ENCODE measurements at regions not wholly inside any gene's neighbourhood (a gene's known extent, or its start where the extent isn't known, plus 50 kb on each side); places are given as distances from the start of the nearest gene placed in this dataset.
"Not testable (repeated sequence)": the region's sequence is repeated elsewhere in the genome, so short reads cannot be mapped to it uniquely, and the experiment has no call there.

- DNase-seq (ENCODE audit: low read depth in 3 of 3, low spot score in 1 of 3): no peak
Observed at GRCh38 chr4:167811958-167812357, 280.4 kb upstream of the ANXA10 start.

GRCh38 chr4:167826281-167826680 lies 266.1 kb upstream of the ANXA10 start:
- DNase-seq (ENCODE audit: low read depth in 3 of 3, low spot score in 1 of 3): no peak

DNA sequence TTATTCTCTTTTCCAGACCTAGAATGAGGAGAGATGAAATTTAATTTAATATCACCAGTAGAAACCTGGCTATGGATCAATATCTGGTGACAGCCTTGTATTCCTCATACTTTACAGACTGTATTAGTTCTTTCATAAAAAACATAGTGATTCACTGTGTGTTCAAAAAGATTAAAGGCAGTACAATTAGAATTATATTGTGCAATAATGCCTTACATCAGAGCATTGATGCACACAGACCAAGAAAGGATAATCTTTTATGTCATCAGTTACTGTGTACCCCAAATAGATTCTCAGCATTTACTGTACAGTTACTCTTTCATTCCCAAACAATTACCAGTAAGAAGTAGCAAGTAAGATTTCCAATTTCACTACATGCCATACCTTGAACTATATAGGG lies 260.5 kb upstream of the ANXA10 start:
- DNase-seq (ENCODE audit: low read depth in 3 of 3, low spot score in 1 of 3): no peak

DNA sequence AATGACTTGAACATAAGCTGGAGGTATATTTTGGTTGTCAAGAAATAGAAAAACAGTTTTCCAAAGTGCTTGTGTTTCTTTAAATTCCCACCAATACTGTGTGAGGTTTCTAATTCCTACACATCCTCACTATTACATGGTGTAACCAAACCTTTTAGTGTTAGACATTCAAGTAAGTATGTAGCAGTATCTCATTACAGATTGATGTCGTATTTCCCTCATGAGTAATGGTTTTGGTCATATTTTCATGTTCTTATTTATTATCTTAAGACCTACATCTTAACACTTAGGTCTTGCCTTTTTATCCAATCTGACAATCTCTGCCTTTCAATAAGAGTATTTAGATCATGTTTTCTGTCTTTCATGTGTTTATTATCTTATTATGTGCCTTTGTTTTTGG lies 253.7 kb upstream of the ANXA10 start:
- DNase-seq (ENCODE audit: low read depth in 3 of 3, low spot score in 1 of 3): no peak

DNA sequence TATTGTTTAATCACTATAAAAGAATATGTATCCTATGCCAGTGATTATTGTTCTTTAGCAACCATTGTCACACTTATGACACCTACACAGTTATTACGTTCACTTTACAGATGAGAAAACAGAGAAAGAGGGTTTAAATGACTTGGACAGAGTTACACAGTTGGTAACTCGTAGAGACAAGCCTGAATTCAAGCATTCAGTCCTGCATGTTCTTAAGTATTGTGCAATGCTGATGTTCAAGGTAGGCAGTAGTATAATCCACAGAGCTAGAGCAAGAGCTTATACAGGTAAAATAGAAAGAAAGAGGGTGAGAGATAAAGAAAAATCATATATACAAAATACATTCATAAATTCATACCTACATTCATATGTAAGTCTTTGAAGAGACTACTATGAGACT lies 249.8 kb upstream of the ANXA10 start:
- DNase-seq (ENCODE audit: low read depth in 3 of 3, low spot score in 1 of 3): no peak

DNA sequence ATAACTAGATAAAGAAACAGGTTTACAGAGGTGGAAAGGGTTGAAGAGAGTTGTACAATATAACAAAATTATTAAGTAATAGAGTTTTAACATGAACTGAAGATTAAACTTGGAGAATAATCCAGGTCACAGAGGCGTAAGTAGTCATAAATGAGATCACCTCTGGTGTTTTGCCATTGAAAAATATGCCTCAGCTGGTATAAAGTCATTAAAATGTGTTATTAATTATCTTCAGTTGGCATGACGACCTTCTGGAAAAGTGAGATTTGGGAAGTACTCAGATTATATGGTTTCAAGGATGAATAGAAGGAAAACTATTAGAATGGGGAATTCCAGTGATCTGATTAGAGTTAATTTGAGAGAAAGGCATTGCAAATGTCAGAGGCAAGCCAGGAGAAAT lies 237.5 kb upstream of the ANXA10 start:
- DNase-seq (ENCODE audit: low read depth in 3 of 3, low spot score in 1 of 3): no peak

GRCh38 chr4:167858127-167858526 lies 234.2 kb upstream of the ANXA10 start:
- not testable (repeated sequence) for DNase-seq (ENCODE audit: low read depth in 3 of 3, low spot score in 1 of 3)

DNA sequence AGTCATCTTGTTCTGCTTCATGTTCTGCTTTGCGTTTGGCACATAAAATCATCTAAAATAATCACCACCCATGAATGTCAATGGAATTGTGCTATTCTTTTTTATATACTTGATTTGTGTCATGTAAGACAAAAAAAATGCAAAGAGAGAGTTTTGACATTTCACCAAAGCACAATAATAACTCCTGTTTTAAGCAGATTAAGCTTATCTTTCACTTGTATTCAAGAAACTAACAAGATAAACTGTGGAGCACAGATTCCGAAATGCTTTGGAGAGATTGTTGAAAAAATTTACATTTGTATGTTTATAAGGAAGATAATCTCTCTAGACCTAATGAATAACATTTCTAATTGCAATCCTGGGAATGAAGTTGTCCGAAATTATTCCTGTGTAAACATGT lies 225.1 kb upstream of the ANXA10 start:
- DNase-seq (ENCODE audit: low read depth in 3 of 3, low spot score in 1 of 3): no peak

DNA sequence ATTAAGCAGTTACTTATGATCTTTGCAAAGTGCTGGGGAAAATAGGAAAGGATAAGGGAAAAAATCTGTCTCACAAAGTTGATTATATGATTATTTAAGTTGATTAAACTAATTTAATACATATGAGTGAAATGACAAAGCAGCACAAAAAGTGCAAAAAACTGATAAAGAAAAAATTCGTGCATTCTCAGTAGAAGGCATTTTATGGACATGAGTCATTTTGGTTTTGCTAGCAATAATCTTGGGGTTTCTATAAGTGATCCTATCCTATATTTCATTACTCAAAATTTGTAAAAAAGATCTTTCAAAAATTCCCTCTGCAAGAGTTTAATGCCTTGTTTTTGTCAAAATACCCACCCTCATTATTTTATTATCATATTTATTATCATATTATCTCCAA lies 224.2 kb upstream of the ANXA10 start:
- no peak for DNase-seq (ENCODE audit: low read depth in 3 of 3, low spot score in 1 of 3)

GRCh38 chr4:167873496-167873895 lies 218.8 kb upstream of the ANXA10 start:
- no peak for DNase-seq (ENCODE audit: low read depth in 3 of 3, low spot score in 1 of 3)

DNA sequence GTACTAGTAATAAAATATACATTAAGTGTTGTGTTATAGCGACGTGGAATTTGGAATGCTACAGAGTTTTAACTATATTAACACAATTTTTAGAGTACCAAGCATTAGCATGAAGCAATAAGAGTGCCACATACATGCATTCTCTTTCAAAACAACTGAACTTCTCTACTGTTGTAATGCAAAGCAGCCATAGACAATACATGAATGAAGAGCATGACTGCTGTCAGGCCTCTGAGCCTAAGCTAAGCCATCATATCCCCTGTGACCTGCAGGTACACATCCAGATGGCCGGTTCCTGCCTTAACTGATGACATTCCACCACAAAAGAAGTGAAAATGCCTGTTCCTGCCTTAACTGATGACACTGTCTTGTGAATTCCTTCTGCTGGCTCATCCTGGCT lies 216.2 kb upstream of the ANXA10 start:
- DNase-seq (ENCODE audit: low read depth in 3 of 3, low spot score in 1 of 3): not testable (repeated sequence)

DNA sequence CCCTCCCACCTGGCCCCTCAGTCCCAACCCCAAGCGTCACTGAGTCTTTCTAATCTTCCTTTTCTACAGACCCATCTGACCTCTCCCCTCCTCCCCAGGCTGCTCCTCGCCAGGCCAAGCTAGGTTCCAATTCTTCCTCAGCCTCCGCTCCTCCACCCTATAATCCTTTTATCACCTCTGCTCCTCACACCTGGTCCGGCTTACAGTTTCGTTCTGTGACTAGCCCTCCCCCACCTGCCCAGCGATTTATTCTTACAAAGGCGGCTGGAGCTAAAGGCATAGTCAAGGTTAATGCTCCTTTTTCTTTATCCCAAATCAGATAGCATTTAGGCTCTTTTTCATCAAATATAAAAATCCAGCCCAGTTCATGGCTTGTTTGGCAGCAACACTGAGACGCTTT lies 214.5 kb upstream of the ANXA10 start:
- DNase-seq (ENCODE audit: low read depth in 3 of 3, low spot score in 1 of 3): not testable (repeated sequence)

GRCh38 chr4:167883266-167883665 lies 209.1 kb upstream of the ANXA10 start:
- no peak for DNase-seq (ENCODE audit: low read depth in 3 of 3, low spot score in 1 of 3)

- no peak for DNase-seq (ENCODE audit: low read depth in 3 of 3, low spot score in 1 of 3)
Observed at GRCh38 chr4:167885071-167885470, 207.3 kb upstream of the ANXA10 start.

DNA sequence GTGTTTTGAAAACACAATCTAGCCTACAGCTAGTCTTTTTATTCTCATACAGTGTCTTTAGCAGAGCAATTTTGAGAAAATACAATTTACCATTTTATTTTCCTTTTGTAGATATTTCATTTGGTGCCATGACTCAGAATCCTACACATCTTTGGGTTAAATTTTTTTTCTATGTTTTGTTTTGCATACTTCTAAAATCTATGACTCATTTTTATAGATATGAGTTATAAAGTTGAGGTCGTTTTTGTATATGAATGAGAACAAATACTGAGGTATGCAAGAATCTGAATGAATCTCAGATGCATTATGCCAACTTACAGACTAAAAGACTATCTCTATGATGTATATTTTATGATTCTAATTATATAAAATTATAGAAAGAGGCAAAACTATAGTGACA lies 206.5 kb upstream of the ANXA10 start:
- no peak for DNase-seq (ENCODE audit: low read depth in 3 of 3, low spot score in 1 of 3)

GRCh38 chr4:167887726-167888125 lies 204.6 kb upstream of the ANXA10 start:
- DNase-seq (ENCODE audit: low read depth in 3 of 3, low spot score in 1 of 3): no peak

GRCh38 chr4:167890226-167890625 lies 202.1 kb upstream of the ANXA10 start:
- no peak for DNase-seq (ENCODE audit: low read depth in 3 of 3, low spot score in 1 of 3)

DNA sequence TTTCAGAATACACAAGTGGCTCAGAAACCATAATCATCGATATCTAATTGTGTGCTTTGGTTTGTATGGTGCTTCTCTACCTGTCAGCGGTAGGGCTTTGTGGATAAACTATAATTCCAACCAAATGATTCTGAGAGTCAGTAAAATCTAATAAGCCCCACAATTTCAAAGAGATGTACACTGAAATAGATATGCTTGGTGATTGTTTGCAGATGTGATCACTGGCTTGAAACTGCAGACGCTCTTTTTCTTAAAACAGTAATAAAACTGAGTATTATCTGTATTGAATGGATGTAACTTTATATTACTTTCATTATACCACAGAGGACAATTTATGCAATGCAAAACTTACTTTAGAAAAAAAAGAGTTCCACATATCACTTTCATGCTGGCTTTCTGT lies 198.8 kb upstream of the ANXA10 start:
- DNase-seq (ENCODE audit: low read depth in 3 of 3, low spot score in 1 of 3): no peak

DNA sequence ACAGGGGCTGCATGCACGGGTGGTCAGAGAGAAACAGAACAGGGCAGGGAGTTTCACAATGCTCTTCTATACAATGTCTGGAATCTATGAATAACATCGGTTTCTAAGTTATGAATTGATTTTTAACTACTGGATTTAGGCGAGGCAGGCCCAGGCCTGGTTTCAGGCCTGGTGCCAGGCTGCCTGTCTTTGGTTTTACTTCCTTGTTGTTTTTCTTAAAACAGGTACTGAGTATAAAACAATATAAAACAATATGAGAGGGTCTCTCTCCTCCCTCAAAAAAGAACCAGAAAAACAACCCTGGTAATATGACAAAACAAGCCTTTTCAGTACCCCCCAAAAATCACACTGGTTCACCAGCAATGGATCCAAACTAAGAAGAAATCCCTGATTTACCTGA lies 196.1 kb upstream of the ANXA10 start:
- DNase-seq (ENCODE audit: low read depth in 3 of 3, low spot score in 1 of 3): not testable (repeated sequence)

DNA sequence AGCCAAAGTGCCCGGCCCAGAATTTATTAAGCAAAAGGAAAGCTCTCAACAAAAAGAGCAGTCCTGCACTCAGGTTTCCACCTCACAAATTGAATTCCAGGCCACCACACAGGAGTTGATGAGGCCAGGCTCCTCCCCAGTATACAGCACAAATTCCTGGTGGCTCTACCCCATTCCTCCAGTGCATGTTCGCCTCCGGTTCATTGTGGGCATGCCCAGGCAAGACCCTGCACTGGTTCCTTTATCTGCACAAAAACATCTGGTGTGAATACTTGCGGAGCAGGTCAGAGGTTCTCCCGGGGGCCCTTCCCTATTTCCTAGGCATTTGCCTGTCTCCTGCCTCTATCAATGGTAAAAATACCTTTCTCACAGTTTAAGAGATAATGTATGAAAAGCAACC lies 195.2 kb upstream of the ANXA10 start:
- no peak for DNase-seq (ENCODE audit: low read depth in 3 of 3, low spot score in 1 of 3)

DNA sequence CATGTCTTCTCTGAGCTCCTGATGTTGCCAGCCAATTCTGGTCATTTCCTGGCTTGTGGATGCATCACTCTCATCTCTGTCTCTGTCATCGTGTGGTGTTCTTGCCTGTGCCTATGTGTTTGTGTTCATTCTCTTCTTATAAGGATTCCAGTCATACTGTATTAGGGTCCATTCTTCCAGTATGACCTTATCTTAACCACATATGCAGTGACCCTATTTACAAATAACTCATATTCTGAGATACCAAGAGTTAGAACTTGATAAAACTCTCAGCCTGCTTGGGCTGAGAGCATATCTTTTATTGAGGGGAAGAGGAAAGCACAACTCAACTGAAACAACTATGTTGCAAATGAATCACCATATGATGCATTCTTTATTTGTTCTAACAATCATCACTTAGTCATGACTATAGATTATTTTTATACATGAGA lies 189.0 kb upstream of the ANXA10 start:
- DNase-seq (ENCODE audit: low read depth in 3 of 3, low spot score in 1 of 3): no peak

DNA sequence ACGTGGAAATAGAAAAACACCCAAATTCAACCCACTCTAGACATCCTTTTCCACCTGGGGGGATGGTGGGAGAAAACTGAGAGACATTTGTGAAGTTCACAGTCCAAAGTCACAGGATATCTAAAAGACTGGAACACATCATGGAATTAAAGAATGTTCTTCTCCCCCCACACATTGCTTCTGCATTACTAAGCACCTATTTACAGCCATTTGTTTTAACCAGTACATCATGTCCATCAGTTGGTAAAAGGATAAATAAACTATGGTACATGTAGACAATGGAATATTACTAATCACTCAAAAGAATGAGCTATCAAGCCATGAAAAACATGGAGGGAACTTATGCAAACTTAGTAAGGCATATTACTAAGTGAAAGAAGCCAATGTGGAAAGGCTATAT lies 185.5 kb upstream of the ANXA10 start:
- DNase-seq (ENCODE audit: low read depth in 3 of 3, low spot score in 1 of 3): no peak

GRCh38 chr4:167908816-167909215 lies 183.5 kb upstream of the ANXA10 start:
- no peak for DNase-seq (ENCODE audit: low read depth in 3 of 3, low spot score in 1 of 3)

DNA sequence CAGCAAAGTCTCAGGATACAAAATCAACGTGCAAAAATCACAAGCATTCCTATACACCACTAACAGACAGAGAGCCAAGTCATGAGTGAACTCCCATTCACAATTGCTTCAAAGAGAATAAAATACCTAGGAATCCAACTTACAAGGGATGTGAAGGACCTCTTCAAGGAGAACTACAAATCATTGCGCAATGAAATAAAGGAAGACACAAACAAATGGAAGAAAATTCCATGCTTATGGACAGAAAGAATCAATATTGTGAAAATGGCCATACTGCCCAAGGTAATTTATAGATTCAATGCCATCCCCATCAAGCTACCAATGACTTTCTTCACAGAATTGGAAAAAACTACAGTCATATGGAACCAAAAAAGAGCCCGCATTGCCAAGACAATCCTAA lies 179.8 kb upstream of the ANXA10 start:
- not testable (repeated sequence) for DNase-seq (ENCODE audit: low read depth in 3 of 3, low spot score in 1 of 3)

All from stimulated activated CD4-positive, alpha-beta T cell treated with anti-CD3 and anti-CD28 coated beads, TNF-alpha, amount 100 ng/mL, for 1 hour (primary cell).